Stimulated activated CD4-positive, alpha-beta T cell treated with anti-CD3 and anti-CD28 coated beads, Interleukin-12 subunit alpha, Interleukin-12 subunit beta, amount 100 ng/mL, for 24 hours (primary cell): ENCODE measurements at regions not wholly inside any gene's neighbourhood (a gene's known extent, or its start where the extent isn't known, plus 50 kb on each side); places are given as distances from the start of the nearest gene placed in this dataset.

Source experiments
- DNase-seq, 2 experiments: peaks; one replicate each; pipeline ENCODE4 v3.0.0-alpha.2; 2020; ENCODE audit warnings: low read depth in 2 of 2

DNA sequence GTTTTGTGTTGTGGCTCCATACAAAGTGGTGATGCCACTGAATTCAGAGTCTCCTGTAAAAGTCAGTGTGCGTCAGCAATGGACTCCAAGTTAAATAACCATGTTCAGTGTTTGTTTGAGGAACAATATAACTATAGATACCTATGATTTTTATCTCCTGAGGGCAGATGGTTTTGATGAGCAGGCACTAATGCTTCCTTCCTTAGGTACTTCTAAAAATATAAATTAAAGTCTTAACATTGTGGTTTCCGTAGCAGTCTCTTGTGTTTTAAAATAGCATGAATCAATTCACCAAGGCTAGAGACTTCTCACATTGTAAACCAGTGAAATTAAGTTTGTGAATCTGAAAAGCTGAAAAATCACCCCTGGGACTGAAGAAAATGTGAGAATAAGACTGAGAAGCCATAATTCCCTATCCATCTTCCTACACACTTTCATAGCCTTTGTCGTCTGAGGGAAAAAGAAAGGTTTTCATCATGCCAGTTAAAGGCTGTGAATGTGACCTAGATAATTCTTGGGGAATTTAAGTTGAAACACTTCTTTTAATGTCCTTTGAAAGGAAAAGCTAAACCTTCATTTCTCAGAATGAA is 1502.9 kb downstream of the CDH11 start:
- no peak for DNase-seq

DNA sequence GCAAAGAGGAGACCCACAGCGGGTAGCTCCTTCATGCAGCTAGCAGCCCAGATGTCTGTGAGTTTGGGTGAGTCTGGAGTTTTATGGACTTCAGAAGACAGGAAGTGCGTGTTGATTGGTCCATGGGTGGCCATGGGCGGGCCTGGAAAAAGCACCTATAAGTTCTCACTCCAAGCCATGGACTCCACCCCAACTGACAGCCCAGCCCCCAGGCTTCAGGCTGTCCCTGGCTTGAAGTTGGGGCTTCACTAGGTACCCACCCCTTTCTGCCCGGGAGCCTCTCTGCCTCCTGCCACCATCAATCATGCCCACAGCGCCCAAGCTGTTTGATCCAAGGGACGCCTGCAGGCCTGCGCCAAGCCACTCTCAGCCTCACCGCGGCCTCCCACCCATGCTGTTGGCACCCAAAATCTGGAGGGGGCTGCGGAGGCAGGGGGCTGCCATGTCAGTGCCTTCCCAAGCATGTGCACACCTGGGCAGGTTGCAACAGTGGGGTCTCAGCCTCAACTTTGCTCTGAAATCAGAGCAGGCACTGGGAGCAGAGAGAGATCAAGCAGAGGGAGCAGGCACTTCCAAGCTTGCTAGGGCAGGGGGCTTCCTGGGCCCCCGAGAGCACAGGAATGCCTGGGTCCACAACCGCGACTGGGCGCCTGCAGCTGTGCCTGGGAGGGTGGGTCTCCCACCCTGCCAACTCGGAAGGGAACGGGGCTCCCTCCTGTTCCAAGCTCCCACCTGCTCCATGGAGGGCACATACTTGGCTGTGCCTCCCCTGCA is 1503.7 kb downstream of the CDH11 start:
- no peak for DNase-seq

DNA sequence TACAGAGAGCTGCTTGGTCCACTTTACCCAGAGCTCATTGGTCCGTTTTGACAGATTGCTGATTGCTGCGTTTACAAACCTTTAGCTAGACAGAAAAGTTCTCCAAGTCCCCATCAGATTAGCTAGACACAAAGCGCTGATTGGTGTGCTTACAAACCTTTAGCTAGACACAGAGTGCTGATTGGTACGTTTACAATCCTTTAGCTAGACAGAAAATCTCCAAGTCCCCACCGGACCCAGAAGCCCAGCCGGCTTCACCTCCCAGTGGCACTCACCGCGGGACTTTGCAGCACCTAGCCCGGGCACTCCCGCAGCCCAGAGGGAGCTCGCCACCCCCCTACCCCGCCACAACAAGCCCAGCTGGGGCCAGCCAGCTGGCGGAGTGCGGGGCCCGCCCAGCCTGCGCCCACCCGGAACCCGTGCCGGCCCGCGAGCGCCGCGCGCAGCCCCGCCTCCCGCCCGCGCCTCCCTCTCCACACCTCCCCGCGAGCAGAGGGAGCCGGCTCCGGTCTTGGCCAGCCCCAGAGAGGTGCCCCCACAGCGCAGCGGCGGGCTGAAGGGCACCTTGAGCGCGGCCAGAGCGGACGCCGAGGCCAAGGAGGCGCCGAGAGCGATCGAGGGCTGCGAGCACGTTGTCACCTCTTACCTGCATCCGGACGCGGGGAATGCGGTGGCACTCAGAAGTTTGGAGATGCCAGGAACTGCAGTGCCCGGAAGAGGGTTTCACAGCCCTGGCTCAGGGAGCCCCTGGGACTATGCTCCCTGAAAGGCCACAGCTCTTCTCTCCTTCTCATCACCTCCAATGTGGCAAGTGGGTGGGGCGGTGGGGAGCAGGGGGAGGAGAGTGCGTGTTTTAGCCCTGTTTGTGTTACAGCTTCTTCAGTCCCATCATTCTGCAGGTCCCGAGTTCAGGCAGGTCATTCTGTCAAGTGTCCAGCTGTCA is 1504.5 kb downstream of the CDH11 start:
- DNase-seq: no peak

DNA sequence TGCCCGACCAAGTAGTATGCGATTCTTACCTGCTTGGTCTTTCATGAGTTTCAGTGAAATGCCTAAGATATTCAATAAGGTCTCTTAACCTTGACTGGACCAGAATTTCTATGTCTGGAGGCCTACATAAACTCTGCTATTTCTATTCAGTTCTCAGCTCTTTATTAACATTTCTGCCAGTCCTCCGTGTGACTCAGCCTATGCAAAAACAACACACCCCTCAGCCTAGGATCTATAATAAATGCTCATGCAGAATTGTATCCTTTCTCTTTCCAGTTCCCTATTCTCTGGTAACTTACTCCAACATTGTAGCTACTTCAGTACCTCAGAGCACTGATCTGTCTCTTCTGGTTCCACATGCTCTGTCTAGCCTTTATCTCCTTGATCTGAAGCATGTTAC is 1507.4 kb downstream of the CDH11 start:
- DNase-seq: no peak

DNA sequence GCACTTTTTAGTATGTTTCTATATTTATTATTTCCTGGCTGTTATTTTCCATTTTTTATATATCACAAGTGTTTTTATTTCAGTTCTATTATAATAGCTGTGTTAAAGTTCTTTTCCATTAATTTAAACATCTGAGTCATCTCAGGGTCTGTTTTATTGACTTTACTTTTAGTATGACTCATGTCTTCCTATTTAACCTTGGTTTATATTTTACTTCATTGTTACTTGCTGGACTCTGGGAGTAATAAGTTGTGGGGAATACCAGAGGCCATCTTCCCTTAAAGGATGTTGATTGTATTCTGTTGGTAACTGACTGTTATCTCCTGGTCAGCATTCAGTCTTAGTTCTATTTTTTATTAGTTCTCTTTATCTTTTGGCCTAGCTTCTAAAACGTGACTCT is 1508.2 kb downstream of the CDH11 start:
- no peak for DNase-seq

DNA sequence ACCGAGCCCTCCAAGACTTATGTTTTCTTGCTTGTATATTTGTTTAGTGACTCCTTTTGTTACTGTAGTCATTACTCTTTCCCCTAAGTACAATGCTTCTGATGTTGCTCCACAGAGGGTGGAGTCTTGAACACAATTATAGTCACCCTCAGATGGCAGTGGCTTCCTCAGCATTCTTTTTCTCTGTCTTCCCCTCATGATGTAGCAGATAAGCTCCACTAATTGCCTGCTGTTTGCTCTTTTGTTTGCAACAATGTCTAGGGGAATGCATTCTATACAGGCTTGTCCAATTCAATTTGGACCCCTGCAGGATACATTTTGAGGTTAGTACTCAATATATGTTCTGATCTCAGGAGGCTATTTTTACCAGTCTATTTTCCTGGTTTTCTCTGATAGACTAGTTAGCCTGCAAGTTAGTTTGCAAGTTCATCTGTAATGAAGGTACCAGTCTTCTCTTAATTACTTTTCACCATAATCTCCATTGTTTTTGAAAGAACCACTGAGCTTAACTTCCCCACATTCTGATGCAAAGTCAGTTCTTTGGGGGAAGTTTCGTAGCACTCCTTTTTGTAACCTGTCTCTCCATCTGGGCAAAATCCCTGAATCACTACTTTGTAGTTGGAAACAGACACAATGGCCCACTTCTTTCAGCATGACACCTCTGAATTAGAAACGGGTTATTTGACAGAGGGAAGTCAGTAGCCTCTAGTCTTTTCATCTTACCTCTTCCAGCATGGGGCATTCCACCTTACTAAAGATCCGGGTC is 1509.2 kb downstream of the CDH11 start:
- no peak for DNase-seq

DNA sequence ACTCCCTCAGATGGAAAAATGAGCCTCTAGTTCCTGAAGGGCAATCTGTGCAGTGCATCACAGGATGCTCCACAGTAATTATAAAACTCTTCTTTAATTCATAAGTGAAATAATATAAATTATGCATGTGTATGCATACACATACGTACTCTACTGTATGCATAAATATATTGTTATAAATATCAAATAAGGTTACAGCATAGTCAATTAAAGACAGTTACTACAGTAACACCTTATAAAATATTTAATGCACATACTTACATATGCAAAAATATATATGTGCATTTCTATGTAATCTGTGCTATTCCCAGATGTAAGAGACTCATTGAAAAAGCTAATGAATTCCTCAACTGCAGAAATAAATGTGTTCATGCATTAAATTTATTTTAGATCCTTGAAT is 1515.1 kb downstream of the CDH11 start:
- no peak for DNase-seq

DNA sequence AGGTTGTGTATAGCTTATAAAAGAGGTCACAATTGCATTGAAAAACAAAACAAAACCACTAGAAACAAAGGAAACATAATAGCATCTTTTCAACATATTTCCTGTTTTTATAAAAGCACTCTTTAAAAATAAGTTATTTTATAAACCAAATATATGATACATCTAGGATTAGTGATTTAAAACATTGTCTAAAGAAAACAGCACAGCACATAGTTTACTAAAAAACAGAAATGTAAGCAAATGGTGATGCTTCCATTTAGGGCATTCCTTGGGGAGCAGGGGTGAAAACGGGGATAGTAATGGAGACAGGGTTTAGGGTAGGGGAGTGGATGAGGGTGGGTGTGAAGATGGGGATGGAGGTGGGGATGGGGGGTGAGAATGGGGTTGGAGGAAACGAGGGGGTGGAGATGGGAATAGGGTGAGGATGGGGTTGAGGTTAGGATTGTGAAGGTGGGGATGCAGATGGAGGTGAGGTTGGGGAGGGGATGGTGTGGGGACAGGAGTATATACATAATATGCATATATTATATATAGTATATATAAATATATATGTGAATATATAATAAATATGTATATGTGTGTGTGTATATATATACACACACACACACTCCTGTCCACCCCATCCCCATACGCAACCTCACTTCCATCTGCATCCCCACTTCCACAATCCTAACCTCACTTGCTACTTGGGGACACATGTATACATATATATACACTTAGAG is 1519.5 kb downstream of the CDH11 start:
- no peak for DNase-seq

DNA sequence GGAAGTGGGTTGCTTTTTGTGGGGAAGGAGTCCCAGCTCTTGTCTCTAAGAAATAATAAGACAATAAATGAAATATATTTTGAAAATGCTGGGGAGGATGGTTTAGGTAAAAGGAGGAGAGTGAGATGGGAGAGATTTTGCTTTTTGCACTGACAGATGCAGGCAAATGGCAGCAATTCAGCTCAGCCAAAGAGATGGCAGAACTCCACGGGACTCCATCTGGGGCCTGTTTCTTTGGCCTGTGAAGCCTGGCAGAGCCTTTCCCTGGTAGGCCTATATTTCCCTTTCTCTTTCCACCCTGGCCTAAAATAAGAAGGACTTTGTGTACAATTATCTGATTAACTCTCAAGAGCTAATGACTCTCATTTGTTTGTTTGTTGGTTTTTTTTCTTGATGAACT is 1525.1 kb downstream of the CDH11 start:
- no peak for DNase-seq

DNA sequence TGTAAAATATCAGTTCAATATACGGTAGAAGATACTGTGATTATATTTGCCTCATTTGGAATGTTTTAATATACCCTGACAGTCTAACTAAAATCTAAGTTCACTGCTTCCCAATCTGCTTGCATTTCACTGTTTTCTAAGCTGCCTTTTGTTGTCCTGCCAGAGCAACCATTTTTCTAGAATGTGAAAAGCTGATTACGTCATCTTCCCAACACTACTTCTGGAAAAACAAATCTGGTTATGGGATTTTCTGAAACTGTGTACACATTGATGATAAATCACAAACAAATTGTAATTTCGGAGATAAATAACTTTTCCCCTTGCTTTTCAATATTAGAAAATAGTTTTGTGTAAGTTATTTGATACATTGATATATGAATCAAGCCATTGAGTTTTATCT is 1529.0 kb downstream of the CDH11 start:
- DNase-seq: no peak

DNA sequence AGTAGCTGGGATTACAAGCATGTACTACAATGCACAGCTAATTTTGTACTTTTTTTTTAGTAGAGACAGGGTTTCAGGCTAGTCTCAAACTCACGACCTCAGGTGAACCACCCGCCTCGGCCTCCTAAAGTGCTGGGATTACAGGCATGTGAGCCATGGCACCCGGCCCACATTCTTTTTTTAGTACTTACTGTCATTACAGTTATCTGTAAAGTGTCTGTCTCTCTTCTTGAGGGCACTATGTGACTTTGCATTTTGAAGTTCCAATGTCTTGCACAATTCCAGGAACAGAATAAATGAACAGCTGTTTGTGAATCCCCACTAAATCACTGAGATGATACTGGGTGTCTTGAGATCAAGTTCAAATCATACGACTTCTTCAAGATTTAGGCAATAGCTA is 1540.3 kb downstream of the CDH11 start:
- DNase-seq: no peak

DNA sequence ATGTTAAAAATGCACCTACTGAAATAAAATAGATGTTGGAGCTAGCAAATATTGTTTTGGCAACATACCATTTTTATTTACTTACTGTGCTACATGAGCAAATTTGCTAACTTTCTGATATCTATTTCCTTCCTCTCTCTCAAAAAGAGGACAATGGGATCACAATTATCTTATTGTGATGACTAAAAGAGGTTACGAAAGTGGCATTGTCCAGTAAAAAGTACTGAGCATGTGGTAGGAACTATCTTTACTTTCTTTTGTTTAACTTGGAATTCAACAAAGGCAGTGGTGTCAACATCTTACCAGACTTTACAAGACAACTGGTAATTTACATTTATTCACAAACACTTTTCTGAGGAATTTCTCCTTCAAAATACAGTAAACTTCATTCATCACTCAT is 1542.6 kb upstream of the CDH8 start:
- DNase-seq: no peak

DNA sequence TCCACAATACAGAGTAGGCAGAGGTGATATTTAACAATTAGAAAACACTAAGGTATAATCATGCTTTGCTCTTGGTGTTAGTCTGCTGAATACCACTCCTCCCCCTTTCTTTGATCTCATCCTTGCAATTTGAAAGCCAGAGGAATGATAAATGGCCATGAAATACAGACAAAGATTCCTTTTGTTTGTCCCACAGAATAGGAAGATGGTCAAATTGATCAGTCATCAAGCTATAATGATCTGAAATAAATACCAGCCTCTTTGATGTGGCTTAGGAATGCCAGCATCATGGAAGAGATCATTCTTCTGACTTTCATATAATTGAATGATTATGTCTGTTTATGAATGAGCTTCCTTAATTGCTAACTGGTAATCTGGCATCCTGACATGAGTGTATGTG is 1541.7 kb upstream of the CDH8 start:
- no peak for DNase-seq

DNA sequence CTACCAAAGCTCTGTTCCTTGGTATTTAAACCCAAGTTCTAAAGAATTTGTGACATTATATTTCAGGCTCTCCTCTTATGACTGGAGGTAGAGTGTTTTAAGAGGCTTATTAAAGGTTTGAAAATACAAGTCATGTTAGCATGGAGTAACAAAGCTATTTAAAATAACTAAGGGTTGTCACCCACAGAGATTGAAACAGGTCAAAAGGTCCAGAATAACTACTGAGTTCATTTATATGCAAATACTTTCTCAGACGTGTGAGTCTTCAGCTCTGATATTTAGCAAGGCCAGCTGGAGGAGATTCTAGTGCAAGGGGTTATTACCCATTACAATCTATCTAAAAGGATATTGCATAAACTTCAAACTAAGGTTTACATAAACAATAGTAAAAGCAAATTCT is 1538.8 kb upstream of the CDH8 start:
- no peak for DNase-seq

DNA sequence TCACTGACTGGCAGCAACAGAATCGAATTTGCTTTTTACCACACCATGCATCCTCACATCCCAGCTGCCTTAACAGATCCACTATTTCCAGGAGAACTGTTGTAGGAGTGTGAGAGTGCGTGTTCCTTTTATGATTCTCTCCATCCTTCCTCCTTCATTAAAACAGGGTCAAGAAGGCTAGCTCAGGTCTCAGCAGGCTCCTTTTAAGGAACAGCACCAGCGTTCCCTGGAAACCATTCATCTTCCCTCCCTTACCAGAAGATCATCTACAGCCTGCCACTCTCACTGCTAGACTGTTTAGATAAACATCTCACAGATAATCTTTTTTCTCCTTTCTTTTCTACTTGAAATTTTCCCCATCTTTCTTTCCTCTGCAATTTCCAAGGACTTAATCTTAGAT is 1531.9 kb upstream of the CDH8 start:
- no peak for DNase-seq

DNA sequence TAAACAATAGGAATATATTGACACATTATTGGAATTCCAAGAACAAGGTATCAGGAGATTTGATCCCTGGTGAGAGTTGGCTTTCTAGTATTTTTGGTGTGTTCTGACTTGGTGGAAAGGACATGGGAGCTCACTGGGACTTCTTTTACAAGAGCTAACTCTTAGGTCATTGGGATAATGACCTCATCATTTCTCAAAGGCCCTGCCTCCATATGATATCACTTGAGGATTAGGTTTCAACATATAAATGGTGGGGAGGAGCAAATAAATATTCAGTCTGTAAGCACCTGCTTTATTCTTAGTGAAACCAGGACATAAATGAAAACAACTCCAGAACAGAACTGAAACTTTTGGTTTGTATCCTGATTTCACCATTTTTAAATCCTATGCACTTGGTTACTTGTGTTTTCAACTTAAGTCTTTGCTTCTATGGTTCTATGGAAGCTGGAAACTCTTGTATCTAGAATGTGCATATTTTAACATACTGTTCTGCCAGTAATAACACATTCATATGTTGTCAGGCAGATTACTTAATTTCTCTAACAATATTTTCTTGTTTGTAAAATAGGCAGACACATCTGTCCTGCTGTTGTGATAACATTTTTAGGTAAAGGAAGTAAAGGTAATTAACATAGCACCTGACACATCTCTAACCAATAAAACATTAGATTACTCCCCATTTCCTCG is 1527.7 kb upstream of the CDH8 start:
- DNase-seq: no peak

DNA sequence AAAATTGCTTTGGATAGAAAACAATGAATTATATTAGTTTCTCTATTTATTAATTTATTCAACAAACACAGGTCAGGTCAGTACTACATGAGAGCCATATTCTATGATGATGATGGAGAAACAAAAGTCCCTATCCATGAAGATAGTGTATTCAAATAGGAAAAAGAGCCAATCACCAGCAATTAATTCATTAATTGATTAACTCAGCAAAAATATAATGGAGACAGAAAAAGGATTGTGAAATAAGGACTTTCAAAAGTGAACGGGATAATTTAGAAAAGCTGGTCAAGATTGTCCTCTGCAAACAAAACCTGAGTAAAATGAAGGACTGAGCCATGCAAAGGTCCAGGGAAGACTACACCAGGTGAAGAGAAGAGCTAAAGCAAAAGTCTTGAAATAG is 1517.7 kb upstream of the CDH8 start:
- DNase-seq: no peak

DNA sequence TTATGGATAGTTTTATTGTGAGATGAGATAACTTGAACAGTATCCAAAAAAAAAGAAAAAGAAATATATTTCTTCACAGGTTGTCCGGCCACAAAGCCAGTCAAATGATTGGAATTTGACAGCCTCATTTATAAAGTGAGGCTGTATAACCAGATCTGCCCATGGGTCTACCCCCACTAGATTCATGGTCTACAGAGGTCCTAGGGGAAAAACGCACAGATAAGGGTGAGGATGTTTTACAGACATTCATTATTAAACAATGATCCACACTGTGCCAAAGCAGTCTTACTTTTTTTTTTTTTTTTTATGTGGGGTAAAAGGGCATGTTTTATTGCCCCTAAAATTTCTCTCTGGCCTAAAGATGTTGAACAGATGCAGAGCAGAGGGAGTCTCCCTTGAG is 1503.0 kb upstream of the CDH8 start:
- DNase-seq: no peak

DNA sequence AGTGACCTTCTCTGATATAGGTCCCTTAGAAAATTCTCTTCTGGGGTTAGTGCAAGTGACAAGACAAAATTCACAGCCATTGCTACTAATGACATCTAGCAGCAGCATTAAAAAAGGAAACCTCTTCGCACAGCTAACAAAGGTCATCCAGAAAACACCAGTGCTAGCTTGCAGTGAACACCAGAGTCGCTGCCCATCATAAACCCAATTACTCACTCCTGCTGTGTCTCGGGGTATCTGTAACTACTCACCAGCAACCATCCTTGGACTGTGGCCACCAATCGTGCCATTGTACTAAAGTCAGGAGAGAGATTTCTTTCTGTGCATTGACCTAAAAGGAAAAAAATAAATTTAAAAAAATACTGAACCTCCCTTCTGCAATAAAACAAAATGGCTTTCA is 1494.7 kb upstream of the CDH8 start:
- DNase-seq: no peak

DNA sequence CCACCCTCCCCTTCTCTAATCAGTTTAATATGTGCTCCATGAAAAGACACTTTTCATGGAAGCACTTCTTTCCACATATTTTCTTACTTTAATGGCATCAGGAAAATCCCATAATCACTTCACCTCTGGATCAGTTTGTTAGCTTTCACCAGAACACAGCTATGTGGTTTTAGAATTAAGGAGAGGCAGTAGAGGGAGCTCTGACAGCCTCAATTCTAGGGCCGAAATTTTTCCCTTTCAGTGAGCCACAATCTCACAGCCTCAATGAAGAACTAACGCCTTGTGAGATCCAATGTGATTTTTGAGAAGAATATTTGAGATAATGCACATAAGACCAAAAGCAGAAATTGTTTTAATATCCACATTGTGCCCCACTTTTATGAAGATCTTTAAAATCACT is 1494.0 kb upstream of the CDH8 start:
- DNase-seq: no peak

DNA sequence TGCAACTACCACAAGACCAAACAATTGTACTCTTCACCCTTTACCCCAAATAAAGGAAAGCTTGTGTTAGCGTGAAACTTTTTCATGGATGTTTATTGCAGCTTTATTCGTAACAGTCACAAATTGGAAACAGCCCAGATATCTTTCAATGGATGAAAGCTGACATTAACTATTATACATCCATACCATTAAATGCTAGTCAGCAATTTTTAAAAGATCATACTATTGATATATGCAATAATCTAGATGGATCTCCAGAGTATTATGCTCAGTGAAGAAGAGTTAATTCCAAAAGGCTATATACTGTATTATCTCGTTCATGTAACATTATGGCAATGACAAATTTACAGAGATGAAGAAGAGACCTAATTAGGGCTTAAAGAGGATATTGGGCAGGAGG is 1491.2 kb upstream of the CDH8 start:
- no peak for DNase-seq
